ENCODE measurements at regions not wholly inside any gene's neighbourhood (a gene's known extent, or its start where the extent isn't known, plus 50 kb on each side); places are given as distances from the start of the nearest gene placed in this dataset.
A peak's percentile ranks its signal among the peaks of the same experiment; 100 is the strongest.
"Not testable (repeated sequence)": the region's sequence is repeated elsewhere in the genome, so short reads cannot be mapped to it uniquely, and the experiment has no call there.

- intact Hi-C loops (cut with micrococcal nuclease), result no loop called here
- DNase-seq (peak; percentile 44), ATAC-seq (peak; percentile 81)
Observed at GRCh38 chrY:21600170-21600569, 65.5 kb downstream of the RBMY1A1 start.

- peak; percentile 57 for ATAC-seq
- intact Hi-C loops (cut with micrococcal nuclease), result no loop called here
- DNase-seq, result no peak
Observed at GRCh38 chrY:21601524-21601923, 66.8 kb downstream of the RBMY1A1 start.

- peak; percentile 87 for DNase-seq
- ATAC-seq, result peak; percentile 94
- intact Hi-C loops (cut with micrococcal nuclease), result no loop called here
Observed at GRCh38 chrY:21602590-21602989, 67.9 kb downstream of the RBMY1A1 start.

- peak; percentile 66 for ATAC-seq
- intact Hi-C loops (cut with micrococcal nuclease), result no loop called here
- DNase-seq, result no peak
Observed at GRCh38 chrY:21636137-21636536, 101.5 kb downstream of the RBMY1A1 start.

- DNase-seq (no peak), ATAC-seq (no peak)
- intact Hi-C loops (cut with micrococcal nuclease), result no loop called here
Observed at GRCh38 chrY:21650496-21650895, 115.8 kb downstream of the RBMY1A1 start.

GRCh38 chrY:21659057-21659456 lies 124.4 kb downstream of the RBMY1A1 start:
- ATAC-seq, result peak; percentile 98
- intact Hi-C loops (cut with micrococcal nuclease); DNase-seq: not testable (repeated sequence)

GRCh38 chrY:21679590-21679989 lies 144.9 kb downstream of the RBMY1A1 start:
- intact Hi-C loops (cut with micrococcal nuclease), result not testable (repeated sequence)
- ATAC-seq (peak; percentile 93), DNase-seq (peak; percentile 27)

GRCh38 chrY:21686369-21686768 lies 151.7 kb downstream of the RBMY1A1 start:
- DNase-seq; intact Hi-C loops (cut with micrococcal nuclease); ATAC-seq: not testable (repeated sequence)

GRCh38 chrY:21701951-21702350 lies 167.3 kb downstream of the RBMY1A1 start:
- DNase-seq; intact Hi-C loops (cut with micrococcal nuclease): not testable (repeated sequence)
- peak; percentile 29 for ATAC-seq

GRCh38 chrY:21702927-21703326 lies 168.2 kb downstream of the RBMY1A1 start:
- intact Hi-C loops (cut with micrococcal nuclease); DNase-seq: not testable (repeated sequence)
- peak; percentile 95 for ATAC-seq

- intact Hi-C loops (cut with micrococcal nuclease), result no loop called here
- ATAC-seq (no peak), DNase-seq (no peak)
Observed at GRCh38 chrY:21705309-21705708, 170.6 kb downstream of the RBMY1A1 start.

- DNase-seq; intact Hi-C loops (cut with micrococcal nuclease); ATAC-seq: not testable (repeated sequence)
Observed at GRCh38 chrY:21706611-21707010, 171.9 kb downstream of the RBMY1A1 start.

GRCh38 chrY:21735489-21736060 lies 158.8 kb downstream of the RBMY1D start:
- peak; percentile 14 for ATAC-seq
- intact Hi-C loops (cut with micrococcal nuclease); DNase-seq: not testable (repeated sequence)

- DNase-seq; ATAC-seq; intact Hi-C loops (cut with micrococcal nuclease): not testable (repeated sequence)
Observed at GRCh38 chrY:21744998-21745397, 149.3 kb downstream of the RBMY1D start.

GRCh38 chrY:21760243-21760642 lies 134.1 kb downstream of the RBMY1D start:
- DNase-seq; intact Hi-C loops (cut with micrococcal nuclease); ATAC-seq: not testable (repeated sequence)

GRCh38 chrY:21767824-21768223 lies 126.5 kb downstream of the RBMY1D start:
- DNase-seq; ATAC-seq; intact Hi-C loops (cut with micrococcal nuclease): not testable (repeated sequence)

GRCh38 chrY:21782174-21782860 lies 112.0 kb downstream of the RBMY1D start:
- DNase-seq; intact Hi-C loops (cut with micrococcal nuclease); ATAC-seq: not testable (repeated sequence)

GRCh38 chrY:21813484-21814233 lies 80.7 kb downstream of the RBMY1D start:
- ATAC-seq (no peak), DNase-seq (no peak)
- intact Hi-C loops (cut with micrococcal nuclease), result no loop called here

- DNase-seq (no peak), ATAC-seq (no peak)
- intact Hi-C loops (cut with micrococcal nuclease), result no loop called here
Observed at GRCh38 chrY:21814491-21814890, 79.8 kb downstream of the RBMY1D start.

GRCh38 chrY:21821881-21822280 lies 72.4 kb downstream of the RBMY1D start:
- DNase-seq, result no peak
- intact Hi-C loops (cut with micrococcal nuclease), result no loop called here
- no peak for ATAC-seq
